Upper lobe of left lung (tissue), 6 donors: ENCODE measurements at regions not wholly inside any gene's neighbourhood (a gene's known extent, or its start where the extent isn't known, plus 50 kb on each side); places are given as distances from the start of the nearest gene placed in this dataset.

Experiments used
- ATAC-seq, 2 donors: fragments of 200-7000 bp; cut with Tn5 transposase; one replicate each; pipeline ENCODE4 v1.9.1; 2022; ENCODE audit warnings: mild to moderate bottlenecking in 2 of 2, moderate library complexity in 2 of 2; ENCODE audit not compliant: low FRiP score in 2 of 2
- DNase-seq, 2 donors: peaks; one replicate each; pipeline ENCODE4 v3.0.0-alpha.2; 2019 to 2020
- H3K27ac ChIP-seq, 4 donors: fragments of 200-600 bp; sonication (generic); one replicate each; pipeline ENCODE4 v1.5.1; 2016 to 2019
- H3K27me3 ChIP-seq, 4 donors: fragments of 200-600 bp; sonication (generic); one replicate each; pipeline ENCODE4 v1.5.1; 2017 to 2019
- H3K36me3 ChIP-seq, 4 donors: fragments of 200-600 bp; sonication (generic); one replicate each; pipeline ENCODE4 v1.5.1; 2016 to 2019
- H3K4me1 ChIP-seq, 4 donors: fragments of 200-600 bp; sonication (generic); one replicate each; pipeline ENCODE4 v1.5.1; 2018 to 2019
- H3K4me3 ChIP-seq, 4 donors: fragments of 200-600 bp; sonication (generic); one replicate each; pipeline ENCODE4 v1.5.1; 2017 to 2019; ENCODE audit warnings: mild to moderate bottlenecking in 2 of 4, moderate library complexity in 1 of 4
- H3K9me3 ChIP-seq, 4 donors: fragments of 200-600 bp; sonication (generic); one replicate each; pipeline ENCODE4 v1.5.1; 2018 to 2019
- EP300 ChIP-seq, 4 donors: sonication (generic); formaldehyde crosslinking; IDR thresholded peaks; one replicate each; pipeline ENCODE4 v1.5.1; 2017; ENCODE audit warnings: antibody characterized with exemption in 4 of 4, control low read depth in 2 of 4
- POLR2A ChIP-seq, 4 donors: fragments of 450-650 bp; IDR thresholded peaks; one replicate each; pipeline ENCODE4 v1.5.1; 2016 to 2017; ENCODE audit warnings: antibody characterized with exemption in 4 of 4, mild to moderate bottlenecking in 2 of 4
- POLR2AphosphoS5 ChIP-seq, 2 donors: sonication (generic); formaldehyde crosslinking; IDR thresholded peaks; one replicate each; pipeline ENCODE4 v1.5.1; 2017; ENCODE audit warnings: antibody characterized with exemption in 2 of 2
- WGBS, 2 donors: methylation state at CpG; one replicate each; pipeline ENCODE4 v1.1.5; 2017 to 2018; 5-methylcytosine and 5-hydroxymethylcytosine counted together
- TF ChIP-seq, protein P1 (sequence below), 6 experiments: fragments of 450-650 bp in 4 of 6; fragments of 200-600 bp in 2 of 6; sonication (generic) in 2 of 6; IDR thresholded peaks; one replicate each; pipeline ENCODE4 v1.5.1; 2016 to 2019; ENCODE audit warnings: antibody characterized with exemption in 6 of 6
- donor health status: DM: no; HTN: no; CAD: no; lungs with moderate emphysema.
- donor health status: DM: no; HTN: yes; CAD: no; lungs with severe emphysema.

DNA sequence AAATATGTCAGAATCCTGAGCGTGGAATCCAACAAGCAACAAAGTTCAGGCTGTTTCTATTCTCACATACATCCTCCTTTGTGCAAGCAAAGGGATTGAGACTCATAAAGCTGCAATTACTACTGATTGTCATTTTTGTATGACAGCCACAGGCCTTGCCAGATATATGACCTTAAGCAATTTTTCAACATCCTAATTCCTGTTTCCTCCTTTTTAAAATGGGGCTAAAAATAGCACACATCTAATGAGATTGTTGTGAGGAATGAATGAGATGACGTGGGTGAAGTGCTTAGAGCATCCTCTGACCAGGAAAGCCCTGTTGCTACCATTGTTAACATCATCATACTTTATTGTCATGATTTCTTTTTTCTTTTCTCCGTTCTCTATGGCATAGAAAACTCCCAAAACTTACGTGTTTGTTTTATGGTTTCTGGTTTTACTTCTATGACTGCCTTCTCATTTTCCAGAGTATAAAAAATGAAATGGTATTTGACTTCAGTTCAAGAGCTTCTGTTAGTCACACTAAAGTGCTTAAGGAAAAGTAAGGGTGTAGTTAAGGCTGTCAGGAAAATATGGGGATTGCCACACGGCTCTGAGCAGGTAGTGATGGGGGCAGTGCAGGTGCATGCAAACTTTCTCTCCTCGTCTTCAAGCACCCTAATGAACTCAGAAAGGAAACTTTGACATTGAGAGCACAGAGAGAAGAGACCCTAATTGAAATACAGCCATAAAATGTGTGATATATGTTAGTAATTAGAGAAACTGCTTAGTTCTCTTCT, 590.6 kb upstream of the NETO1 start:
- no peak overlapping the region for H3K4me3 ChIP-seq
- peak overlapping the region in 1 of 4 donors; percentile 31 for H3K27ac ChIP-seq
- no peaks in the 10 kb centered on the region for H3K36me3 ChIP-seq
- no peak for DNase-seq
- no peak for ATAC-seq
- WGBS, 2 donors, result 31 to 37% methylated on average over 6 of the region's 6 CpGs
- no peaks in the 10 kb centered on the region for H3K9me3 ChIP-seq
- peaks cover 0 to 10% (median 2%) of the 10 kb centered on the region in 4 donors for H3K4me1 ChIP-seq
- TF ChIP-seq, protein P1, sequence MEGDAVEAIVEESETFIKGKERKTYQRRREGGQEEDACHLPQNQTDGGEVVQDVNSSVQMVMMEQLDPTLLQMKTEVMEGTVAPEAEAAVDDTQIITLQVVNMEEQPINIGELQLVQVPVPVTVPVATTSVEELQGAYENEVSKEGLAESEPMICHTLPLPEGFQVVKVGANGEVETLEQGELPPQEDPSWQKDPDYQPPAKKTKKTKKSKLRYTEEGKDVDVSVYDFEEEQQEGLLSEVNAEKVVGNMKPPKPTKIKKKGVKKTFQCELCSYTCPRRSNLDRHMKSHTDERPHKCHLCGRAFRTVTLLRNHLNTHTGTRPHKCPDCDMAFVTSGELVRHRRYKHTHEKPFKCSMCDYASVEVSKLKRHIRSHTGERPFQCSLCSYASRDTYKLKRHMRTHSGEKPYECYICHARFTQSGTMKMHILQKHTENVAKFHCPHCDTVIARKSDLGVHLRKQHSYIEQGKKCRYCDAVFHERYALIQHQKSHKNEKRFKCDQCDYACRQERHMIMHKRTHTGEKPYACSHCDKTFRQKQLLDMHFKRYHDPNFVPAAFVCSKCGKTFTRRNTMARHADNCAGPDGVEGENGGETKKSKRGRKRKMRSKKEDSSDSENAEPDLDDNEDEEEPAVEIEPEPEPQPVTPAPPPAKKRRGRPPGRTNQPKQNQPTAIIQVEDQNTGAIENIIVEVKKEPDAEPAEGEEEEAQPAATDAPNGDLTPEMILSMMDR (IDR thresholded peaks at IDR 0.05), result no peak
- TF ChIP-seq EP300 (IDR thresholded peaks at IDR 0.05), result no peak
- TF ChIP-seq POLR2A (IDR thresholded peaks at IDR 0.05), result no peak
- TF ChIP-seq POLR2AphosphoS5 (IDR thresholded peaks at IDR 0.05), result no peak
- no peaks in the 10 kb centered on the region for H3K27me3 ChIP-seq

DNA sequence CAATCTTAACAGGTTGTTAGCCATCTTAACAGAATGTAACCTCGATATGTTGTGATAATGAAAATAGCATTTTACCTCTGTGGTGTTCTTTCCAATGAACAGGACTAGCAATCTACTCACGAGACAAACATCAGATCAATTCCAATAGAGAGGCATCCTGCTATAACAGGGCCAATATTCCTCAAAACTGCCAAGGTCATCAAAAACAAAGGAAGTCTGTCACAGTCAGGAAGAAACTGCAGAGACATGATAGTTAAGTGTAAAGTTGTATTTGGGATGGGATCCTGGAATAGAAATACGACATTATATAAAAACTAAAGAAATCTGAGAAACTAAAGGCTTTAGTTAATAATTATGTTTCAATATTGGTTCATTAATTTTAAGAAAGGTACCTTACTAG, 588.9 kb upstream of the NETO1 start:
- Histone ChIP-seq H3K4me3 (no peak overlapping the region), H3K4me1 (peaks cover 0 to 4% (median 2%) of the 10 kb centered on the region in 4 donors), H3K9me3 (no peaks in the 10 kb centered on the region), H3K27me3 (no peaks in the 10 kb centered on the region), H3K27ac (no peak overlapping the region), H3K36me3 (no peaks in the 10 kb centered on the region)
- 80 to 87% methylated on average over 3 of the region's 3 CpGs for WGBS, 2 donors
- ATAC-seq, result no peak
- no peak for DNase-seq
- TF ChIP-seq EP300 (IDR thresholded peaks at IDR 0.05) (no peak), POLR2AphosphoS5 (IDR thresholded peaks at IDR 0.05) (no peak), POLR2A (IDR thresholded peaks at IDR 0.05) (no peak)
- TF ChIP-seq, protein P1 (IDR thresholded peaks at IDR 0.05), result no peak

DNA sequence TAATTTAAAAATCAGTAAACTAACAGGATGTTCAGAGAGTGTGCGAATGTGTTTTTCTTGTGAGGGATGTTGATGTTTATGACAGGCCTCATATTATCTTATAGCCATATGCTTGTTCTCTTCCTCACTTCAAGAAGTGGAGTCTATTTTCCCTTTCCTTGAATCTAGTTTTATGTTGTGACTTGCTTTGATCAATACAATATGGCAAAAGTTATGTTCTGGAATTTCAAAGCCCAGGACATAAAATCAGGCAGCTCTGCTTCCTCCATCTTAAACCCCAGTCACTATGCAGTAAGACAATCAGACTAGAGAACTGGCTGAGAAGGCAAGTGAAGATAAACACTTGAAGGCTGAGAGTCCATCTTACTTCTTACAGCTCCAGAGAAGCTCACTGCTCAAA, 585.1 kb upstream of the NETO1 start:
- ATAC-seq, result no peak
- Histone ChIP-seq H3K4me3 (no peak overlapping the region), H3K27me3 (no peaks in the 10 kb centered on the region), H3K36me3 (no peaks in the 10 kb centered on the region), H3K4me1 (no peaks in the 10 kb centered on the region), H3K27ac (no peak overlapping the region), H3K9me3 (no peaks in the 10 kb centered on the region)
- WGBS, 2 donors, result 90 to 93% methylated on average over 1 of the region's 1 CpG
- TF ChIP-seq, protein P1 (IDR thresholded peaks at IDR 0.05), result no peak
- no peak for DNase-seq

DNA sequence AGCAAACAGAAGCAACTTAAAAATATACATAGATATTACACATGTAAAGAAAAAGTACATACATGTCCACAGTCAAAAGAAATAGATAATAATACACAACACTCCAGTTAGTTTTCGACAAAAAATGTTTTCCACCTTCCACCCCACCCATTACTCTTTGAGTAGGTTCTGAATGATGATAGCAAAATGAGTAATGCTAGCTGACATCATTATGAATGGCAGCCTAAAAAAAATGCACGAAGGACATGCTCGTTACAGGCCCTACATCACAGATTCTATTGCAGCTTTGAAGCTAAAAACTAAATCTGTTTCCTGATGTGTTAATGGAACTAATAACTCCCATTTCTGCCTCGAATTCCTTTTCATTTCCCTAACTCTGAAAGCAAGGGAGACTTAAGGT, 578.7 kb upstream of the NETO1 start:
- no peak overlapping the region for H3K4me3 ChIP-seq
- DNase-seq (no peak), ATAC-seq (no peak)
- no peak for TF ChIP-seq EP300 (IDR thresholded peaks at IDR 0.05)
- TF ChIP-seq, protein P1 (IDR thresholded peaks at IDR 0.05), result no peak
- no peaks in the 10 kb centered on the region for H3K4me1 ChIP-seq
- H3K27me3 ChIP-seq, result no peaks in the 10 kb centered on the region
- no peak overlapping the region for H3K27ac ChIP-seq
- no peaks in the 10 kb centered on the region for H3K9me3 ChIP-seq
- H3K36me3 ChIP-seq, result no peaks in the 10 kb centered on the region
- WGBS, 2 donors, result 74 to 80% methylated on average over 4 of the region's 4 CpGs

DNA sequence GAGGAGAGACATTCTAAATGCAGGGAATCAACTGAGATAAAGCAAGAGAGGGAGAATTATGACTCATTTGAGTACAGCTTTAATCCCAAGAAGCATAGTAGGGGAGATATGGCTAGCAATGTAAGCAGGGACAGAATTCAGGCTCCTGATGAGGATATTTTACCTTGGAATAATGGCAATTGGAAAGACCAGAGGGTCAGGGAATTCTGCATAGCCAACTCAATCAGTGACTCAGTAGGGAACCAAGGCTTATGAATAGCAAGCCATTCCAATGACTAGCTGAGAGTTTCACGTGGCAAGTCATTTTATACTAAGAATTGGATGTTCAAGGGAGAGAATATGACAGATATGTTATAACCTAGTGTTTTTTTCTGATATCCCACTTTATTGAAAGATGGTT, 563.8 kb upstream of the NETO1 start:
- 59 to 69% methylated on average over 1 of the region's 1 CpG for WGBS, 2 donors
- no peak for ATAC-seq
- H3K27ac ChIP-seq, result no peak overlapping the region
- no peak overlapping the region for H3K4me3 ChIP-seq
- no peak for TF ChIP-seq POLR2A (IDR thresholded peaks at IDR 0.05)
- TF ChIP-seq, protein P1 (IDR thresholded peaks at IDR 0.05), result no peak
- no peak for TF ChIP-seq POLR2AphosphoS5 (IDR thresholded peaks at IDR 0.05)
- no peak for TF ChIP-seq EP300 (IDR thresholded peaks at IDR 0.05)
- no peaks in the 10 kb centered on the region for H3K9me3 ChIP-seq
- H3K4me1 ChIP-seq, result no peaks in the 10 kb centered on the region
- no peaks in the 10 kb centered on the region for H3K36me3 ChIP-seq
- no peak for DNase-seq
- no peaks in the 10 kb centered on the region for H3K27me3 ChIP-seq
